GM12878 (cell line): ENCODE measurements at regions not wholly inside any gene's neighbourhood (a gene's known extent, or its start where the extent isn't known, plus 50 kb on each side); places are given as distances from the start of the nearest gene placed in this dataset.

ENCODE experiments used
- ATAC-seq: fragments of 200-7000 bp; cut with Tn5 transposase; 3 replicates; pipeline ENCODE4 v1.9.1; 2020; ENCODE audit warnings: mild to moderate bottlenecking, moderate library complexity
- BruUV-seq: library from RNA; stranded (reverse); fragments of 400-500 nt; replicated peaks from 2 replicates; lab custom pipeline; 2021; lab: Mats Ljungman, UMichigan
- CTCF ChIA-PET: fragments of 300-600 bp; sonication (Branson Sonifier 250); formaldehyde crosslinking; extraction: SDS; loops from one replicate; lab custom pipeline; 2021; ENCODE audit warnings: inconsistent platforms; lab: Yijun Ruan, JAX
- POLR2A ChIA-PET: fragments of 350-600 bp; formaldehyde crosslinking; extraction: SDS; loops from one replicate; lab custom pipeline; 2021; ENCODE audit warnings: inconsistent platforms; lab: Charles Lee
- RAD21 ChIA-PET: fragments of 300-600 bp; sonication (Branson Sonifier 250); formaldehyde crosslinking; loops from one replicate; lab custom pipeline; 2023; ENCODE audit warnings: antibody characterized with exemption; ENCODE audit not compliant: unreplicated experiment; lab: Charles Lee
- SMC1A ChIA-PET: fragments of 300-600 bp; sonication (Branson Sonifier 250); formaldehyde crosslinking; loops from one replicate; lab custom pipeline; 2023; ENCODE audit not compliant: unreplicated experiment, uncharacterized antibody; lab: Charles Lee
- DNase-seq: peaks from one replicate; pipeline ENCODE4 v3.0.0-alpha.2; 2011; ENCODE audit warnings: low read depth, low spot score
- FAIRE-seq: peaks from 3 replicates; lab custom pipeline; 2011; peaks lifted over from hg19 to GRCh38; lab: Jason Lieb, UNC
- H2AFZ ChIP-seq: 2 replicates; pipeline ENCODE4 v1.6.0; 2011; ENCODE audit warnings: low read depth, low read length, control low read depth; ENCODE audit not compliant: control insufficient read depth
- H3K27ac ChIP-seq: 2 replicates; pipeline ENCODE4 v1.5.1; 2011; ENCODE audit warnings: control low read depth; ENCODE audit not compliant: control insufficient read depth, insufficient read depth
- H3K27me3 ChIP-seq, 2 experiments: replicated peaks in 1 of 2; 2 replicates each; pipeline versions ENCODE4 v1.6.0 to v1.6.1; 2011; ENCODE audit warnings: low read length in 1 of 2; ENCODE audit not compliant: control insufficient read depth in 2 of 2, insufficient read depth in 2 of 2
- H3K36me3 ChIP-seq, 2 experiments: 2 replicates each; pipeline ENCODE4 v1.5.1; 2011; ENCODE audit warnings: low read length in 1 of 2; ENCODE audit not compliant: control insufficient read depth in 2 of 2, insufficient read depth in 2 of 2
- H3K4me1 ChIP-seq: 2 replicates; pipeline ENCODE4 v1.6.1; 2011; ENCODE audit warnings: mild to moderate bottlenecking, low read length, moderate library complexity, mixed read lengths; ENCODE audit not compliant: control insufficient read depth, insufficient read depth
- H3K4me2 ChIP-seq: 2 replicates; pipeline ENCODE4 v1.6.0; 2011; ENCODE audit warnings: control low read depth; ENCODE audit not compliant: control insufficient read depth, insufficient read depth
- H3K4me3 ChIP-seq: fragments of 200-600 bp; sonication (generic); 2 replicates; pipeline ENCODE4 v1.5.1; 2016
- H3K79me2 ChIP-seq: 2 replicates; pipeline ENCODE4 v1.6.0; 2011; ENCODE audit warnings: low read length; ENCODE audit not compliant: control insufficient read depth, insufficient read depth
- H3K9ac ChIP-seq: 2 replicates; pipeline ENCODE4 v1.8.0; 2011; ENCODE audit warnings: low read length, control low read depth, mixed read lengths; ENCODE audit not compliant: control insufficient read depth, insufficient read depth
- H3K9me3 ChIP-seq: replicated peaks from 3 replicates; pipeline ENCODE4 v1.5.1; 2011; ENCODE audit warnings: mild to moderate bottlenecking, low read length; ENCODE audit not compliant: control insufficient read depth, insufficient read depth
- H4K20me1 ChIP-seq: 2 replicates; pipeline ENCODE4 v1.6.0; 2011; ENCODE audit not compliant: control insufficient read depth, insufficient read depth
- CBFB ChIP-seq: IDR thresholded peaks from 2 replicates; pipeline ENCODE4 v1.6.1; 2016; ENCODE audit warnings: antibody characterized with exemption, low read depth
- EZH2 ChIP-seq: IDR thresholded peaks from 2 replicates; pipeline ENCODE4 v1.6.1; 2012; ENCODE audit warnings: low read depth, mild to moderate bottlenecking, control low read depth, inconsistent platforms, low read length, borderline replicate concordance; ENCODE audit not compliant: control insufficient read depth
- GATAD2B ChIP-seq: fragments of 450-650 bp; conservative IDR thresholded peaks from 2 replicates; pipeline ENCODE4 v1.6.1; 2017; ENCODE audit warnings: low read depth, mild to moderate bottlenecking, moderate library complexity
- MYB ChIP-seq: fragments of 150-350 bp; IDR thresholded peaks from 2 replicates; pipeline ENCODE4 v1.6.1; 2014; ENCODE audit warnings: mild to moderate bottlenecking, low read depth, low read length, borderline replicate concordance
- SP1 ChIP-seq: IDR thresholded peaks from one replicate; pipeline ENCODE4 v1.6.1; 2011; ENCODE audit warnings: low read depth, low read length
- SREBF2 ChIP-seq: IDR thresholded peaks from 2 replicates; pipeline ENCODE4 v1.6.1; 2012; ENCODE audit warnings: mild to moderate bottlenecking, low read length
- WGBS: methylation state at CpG from one replicate; pipeline ENCODE4 v1.1.6; 2016; ENCODE audit warnings: low lambda C conversion rate; ENCODE audit not compliant: insufficient replicate concordance, insufficient coverage; ENCODE audit errors: missing lambda C conversion rate; 5-methylcytosine and 5-hydroxymethylcytosine counted together
- in situ Hi-C: fragments of 300-500 bp; cut with MboI; formaldehyde crosslinking; loops from 9 replicates; pipeline ENCODE4 v1.14.3; 2018; ENCODE audit warnings: mixed read lengths
- intact Hi-C: fragments of 100-400 bp; cut with micrococcal nuclease; formaldehyde crosslinking; loops from one replicate; pipeline ENCODE4 v1.14.2; 2022; ENCODE audit not compliant: unreplicated experiment
- TF ChIP-seq, protein P1 (sequence below): fragments of 450-650 bp; IDR thresholded peaks from 2 replicates; pipeline ENCODE4 v1.6.1; 2017; ENCODE audit warnings: mild to moderate bottlenecking, moderate library complexity

DNA sequence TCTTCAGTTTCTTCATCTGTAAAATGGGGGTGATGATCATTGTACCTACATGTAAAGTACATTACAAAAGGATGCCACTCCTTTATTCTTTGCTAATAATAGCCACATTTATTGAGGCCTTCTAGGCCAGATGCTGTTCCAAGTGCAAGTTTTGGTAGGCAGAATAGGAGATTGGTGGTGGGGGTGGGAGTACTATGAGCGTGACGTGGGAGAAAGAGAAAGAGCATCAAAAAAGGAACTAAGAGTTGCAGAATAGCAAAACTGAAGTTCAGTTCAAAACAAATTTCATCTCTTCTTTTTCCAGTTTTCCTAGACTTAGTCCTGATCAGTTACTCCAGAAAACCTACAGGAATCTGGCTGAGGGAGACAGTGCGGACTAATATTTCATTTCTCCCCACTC, 174.1 kb downstream of the SNX18 start:
- ChIA-PET RAD21 (no interaction called here), CTCF (no interaction called here), SMC1A (no interaction called here), POLR2A (no interaction called here)
- no peaks in the 10 kb centered on the region for H4K20me1 ChIP-seq
- no peak overlapping the region for H3K9ac ChIP-seq
- BruUV-seq, result no TSS peak
- H2AFZ ChIP-seq, result no peak overlapping the region
- 61% methylated on average over 3 of the region's 3 CpGs for WGBS
- H3K4me3 ChIP-seq, result no peak overlapping the region
- H3K27ac ChIP-seq, result no peak overlapping the region
- H3K4me2 ChIP-seq, result no peak overlapping the region
- DNase-seq, result no peak
- no peaks in the 10 kb centered on the region for H3K79me2 ChIP-seq
- peaks cover 13% of the 10 kb centered on the region for H3K4me1 ChIP-seq
- H3K27me3 ChIP-seq, result no peaks in the 10 kb centered on the region
- intact Hi-C loops, result no loop called here
- no peaks in the 10 kb centered on the region; the same call in 2 of the 3 replicates for H3K9me3 ChIP-seq
- FAIRE-seq, result no peak
- in situ Hi-C loops, result no loop called here
- no peak for ATAC-seq
- no peaks in the 10 kb centered on the region for H3K36me3 ChIP-seq
- TF ChIP-seq EZH2 (no peak), SP1 (no peak), MYB (no peak), CBFB (no peak), GATAD2B (no peak), SREBF2 (no peak)
- TF ChIP-seq, protein P1, sequence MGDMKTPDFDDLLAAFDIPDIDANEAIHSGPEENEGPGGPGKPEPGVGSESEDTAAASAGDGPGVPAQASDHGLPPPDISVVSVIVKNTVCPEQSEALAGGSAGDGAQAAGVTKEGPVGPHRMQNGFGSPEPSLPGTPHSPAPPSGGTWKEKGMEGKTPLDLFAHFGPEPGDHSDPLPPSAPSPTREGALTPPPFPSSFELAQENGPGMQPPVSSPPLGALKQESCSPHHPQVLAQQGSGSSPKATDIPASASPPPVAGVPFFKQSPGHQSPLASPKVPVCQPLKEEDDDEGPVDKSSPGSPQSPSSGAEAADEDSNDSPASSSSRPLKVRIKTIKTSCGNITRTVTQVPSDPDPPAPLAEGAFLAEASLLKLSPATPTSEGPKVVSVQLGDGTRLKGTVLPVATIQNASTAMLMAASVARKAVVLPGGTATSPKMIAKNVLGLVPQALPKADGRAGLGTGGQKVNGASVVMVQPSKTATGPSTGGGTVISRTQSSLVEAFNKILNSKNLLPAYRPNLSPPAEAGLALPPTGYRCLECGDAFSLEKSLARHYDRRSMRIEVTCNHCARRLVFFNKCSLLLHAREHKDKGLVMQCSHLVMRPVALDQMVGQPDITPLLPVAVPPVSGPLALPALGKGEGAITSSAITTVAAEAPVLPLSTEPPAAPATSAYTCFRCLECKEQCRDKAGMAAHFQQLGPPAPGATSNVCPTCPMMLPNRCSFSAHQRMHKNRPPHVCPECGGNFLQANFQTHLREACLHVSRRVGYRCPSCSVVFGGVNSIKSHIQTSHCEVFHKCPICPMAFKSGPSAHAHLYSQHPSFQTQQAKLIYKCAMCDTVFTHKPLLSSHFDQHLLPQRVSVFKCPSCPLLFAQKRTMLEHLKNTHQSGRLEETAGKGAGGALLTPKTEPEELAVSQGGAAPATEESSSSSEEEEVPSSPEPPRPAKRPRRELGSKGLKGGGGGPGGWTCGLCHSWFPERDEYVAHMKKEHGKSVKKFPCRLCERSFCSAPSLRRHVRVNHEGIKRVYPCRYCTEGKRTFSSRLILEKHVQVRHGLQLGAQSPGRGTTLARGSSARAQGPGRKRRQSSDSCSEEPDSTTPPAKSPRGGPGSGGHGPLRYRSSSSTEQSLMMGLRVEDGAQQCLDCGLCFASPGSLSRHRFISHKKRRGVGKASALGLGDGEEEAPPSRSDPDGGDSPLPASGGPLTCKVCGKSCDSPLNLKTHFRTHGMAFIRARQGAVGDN, result no peak
